Fibroblast of villous mesenchyme (primary cell): ENCODE measurements at regions not wholly inside any gene's neighbourhood (a gene's known extent, or its start where the extent isn't known, plus 50 kb on each side); places are given as distances from the start of the nearest gene placed in this dataset. TPM values are rescaled to one million over a fixed set of nuclear protein-coding genes. Genes with fewer than 3 reads are reported as not detected.

Experiments used
- DNase-seq: peaks from one replicate; pipeline ENCODE4 v3.0.0-alpha.2; 2010; ENCODE audit warnings: low read depth
- H3K4me3 ChIP-seq: 2 replicates; pipeline ENCODE4 v1.5.1; 2011; ENCODE audit warnings: low read depth, mild to moderate bottlenecking, low read length
- small RNA-seq: library from RNA; depleted of rRNA; stranded (forward); fragments of <200 nt; gene quantifications from one replicate; pipeline ENCODE3, GENCODE V24; 2012
- TF ChIP-seq, protein P1 (sequence below): IDR thresholded peaks from 2 replicates; pipeline ENCODE4 v1.5.1; 2012; ENCODE audit warnings: low read depth, mild to moderate bottlenecking, low read length; ENCODE audit not compliant: insufficient read depth

DNA sequence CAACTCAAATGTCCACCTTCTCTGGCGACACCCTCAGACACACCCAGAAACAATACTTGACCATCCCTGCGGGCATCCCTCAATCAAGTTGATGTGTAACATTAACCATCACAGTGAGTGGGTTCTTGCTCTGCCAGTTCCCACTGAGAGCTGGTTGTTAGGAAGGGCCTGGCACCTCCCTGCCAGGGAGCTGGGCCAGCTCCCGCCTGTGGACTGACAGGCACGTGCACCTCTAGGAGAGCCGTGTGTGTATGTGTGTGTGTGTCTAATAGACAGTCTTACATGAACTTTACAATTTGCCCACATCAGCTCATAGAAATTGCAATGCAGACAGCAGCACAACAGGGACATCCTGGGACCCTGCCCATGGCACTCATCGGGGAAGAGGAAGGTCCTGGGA lies 298.7 kb downstream of the SHANK2 start:
- no peak overlapping the region for H3K4me3 ChIP-seq
- TF ChIP-seq, protein P1, sequence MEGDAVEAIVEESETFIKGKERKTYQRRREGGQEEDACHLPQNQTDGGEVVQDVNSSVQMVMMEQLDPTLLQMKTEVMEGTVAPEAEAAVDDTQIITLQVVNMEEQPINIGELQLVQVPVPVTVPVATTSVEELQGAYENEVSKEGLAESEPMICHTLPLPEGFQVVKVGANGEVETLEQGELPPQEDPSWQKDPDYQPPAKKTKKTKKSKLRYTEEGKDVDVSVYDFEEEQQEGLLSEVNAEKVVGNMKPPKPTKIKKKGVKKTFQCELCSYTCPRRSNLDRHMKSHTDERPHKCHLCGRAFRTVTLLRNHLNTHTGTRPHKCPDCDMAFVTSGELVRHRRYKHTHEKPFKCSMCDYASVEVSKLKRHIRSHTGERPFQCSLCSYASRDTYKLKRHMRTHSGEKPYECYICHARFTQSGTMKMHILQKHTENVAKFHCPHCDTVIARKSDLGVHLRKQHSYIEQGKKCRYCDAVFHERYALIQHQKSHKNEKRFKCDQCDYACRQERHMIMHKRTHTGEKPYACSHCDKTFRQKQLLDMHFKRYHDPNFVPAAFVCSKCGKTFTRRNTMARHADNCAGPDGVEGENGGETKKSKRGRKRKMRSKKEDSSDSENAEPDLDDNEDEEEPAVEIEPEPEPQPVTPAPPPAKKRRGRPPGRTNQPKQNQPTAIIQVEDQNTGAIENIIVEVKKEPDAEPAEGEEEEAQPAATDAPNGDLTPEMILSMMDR = no peak
- no peak for DNase-seq

DNA sequence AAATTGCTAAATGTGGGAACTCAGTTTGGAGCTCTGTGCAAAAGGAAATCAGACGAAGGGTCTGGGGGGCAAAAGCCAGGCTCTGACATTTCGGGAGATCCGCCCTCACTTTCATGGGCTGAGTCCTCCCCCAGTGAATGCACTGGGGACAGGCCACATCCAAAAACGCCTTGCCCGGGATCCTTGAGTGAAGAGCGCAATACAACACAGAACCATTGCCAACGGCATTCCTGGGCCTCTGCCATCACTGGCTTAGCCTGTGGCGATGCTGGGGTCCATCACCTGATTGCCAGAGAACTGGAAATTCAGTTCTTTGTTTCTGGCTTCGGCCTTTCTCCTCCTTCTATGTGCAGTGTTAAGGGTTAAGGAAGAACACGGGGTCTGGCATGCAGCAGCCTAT lies 297.9 kb downstream of the SHANK2 start:
- DNase-seq = no peak
- no peak overlapping the region for H3K4me3 ChIP-seq
- TF ChIP-seq, protein P1 = no peak

Small RNAs in the stretch of these regions (small RNA-seq; reads per million reads assigned to genes)
- 1.0 reads per million, percentile 13 among the genes with 10 or more reads in this experiment for gene MIR3664
- not detected for gene RF00019
